ENCODE measurements at regions not wholly inside any gene's neighbourhood (a gene's known extent, or its start where the extent isn't known, plus 50 kb on each side); places are given as distances from the start of the nearest gene placed in this dataset.
"Not testable (repeated sequence)": the region's sequence is repeated elsewhere in the genome, so short reads cannot be mapped to it uniquely, and the experiment has no call there.

- DNase-seq = no peak
Observed at GRCh38 chr5:164217464-164217863, 712.0 kb downstream of the MAT2B start.

DNA sequence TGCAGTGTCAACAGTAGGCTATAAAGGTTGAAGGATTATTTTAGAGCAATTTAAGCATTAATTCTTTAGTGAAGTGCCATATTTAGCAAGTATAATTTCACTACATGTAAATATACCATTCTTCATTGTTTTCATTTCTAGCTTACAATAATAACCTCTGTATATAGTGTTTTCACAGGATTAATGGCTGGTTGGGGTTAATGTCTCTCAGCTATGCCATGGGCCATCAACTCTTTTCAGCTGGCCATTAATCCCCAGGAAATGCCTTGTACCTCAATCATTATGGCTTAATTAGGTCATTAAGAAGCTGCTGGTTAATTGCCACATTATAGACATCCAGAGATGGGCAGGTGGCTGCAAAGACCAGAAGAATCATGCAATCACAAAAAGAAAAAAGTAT is 715.1 kb downstream of the MAT2B start:
- no peak for DNase-seq

DNA sequence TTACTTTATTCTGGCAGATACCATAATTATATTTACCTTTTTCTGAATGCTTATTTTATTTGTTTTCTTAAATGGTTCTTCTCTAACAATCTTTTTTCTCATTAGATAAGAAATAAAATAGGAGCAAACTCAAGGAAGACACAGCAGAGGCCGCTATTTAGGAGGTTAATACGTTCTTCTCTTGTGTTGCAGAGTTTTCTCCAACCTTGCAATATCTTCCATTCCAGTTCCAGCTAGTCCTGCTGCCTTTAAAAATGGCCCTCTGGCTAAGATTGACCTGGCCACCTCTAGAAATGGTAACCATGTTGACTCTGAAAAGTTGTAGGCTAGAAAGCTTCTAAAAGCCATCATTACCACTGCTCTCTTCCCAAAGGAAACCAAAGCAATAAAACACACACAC is 718.8 kb downstream of the MAT2B start:
- no peak for DNase-seq

- no peak for DNase-seq
Observed at GRCh38 chr5:164224772-164225171, 719.4 kb downstream of the MAT2B start.

- no peak for DNase-seq
Observed at GRCh38 chr5:164230341-164230740, 724.9 kb downstream of the MAT2B start.

- DNase-seq = no peak
Observed at GRCh38 chr5:164233791-164234190, 728.4 kb downstream of the MAT2B start.

GRCh38 chr5:164234321-164234720 is 728.9 kb downstream of the MAT2B start:
- DNase-seq = no peak

GRCh38 chr5:164235300-164235891 is 730.0 kb downstream of the MAT2B start:
- no peak for DNase-seq

DNA sequence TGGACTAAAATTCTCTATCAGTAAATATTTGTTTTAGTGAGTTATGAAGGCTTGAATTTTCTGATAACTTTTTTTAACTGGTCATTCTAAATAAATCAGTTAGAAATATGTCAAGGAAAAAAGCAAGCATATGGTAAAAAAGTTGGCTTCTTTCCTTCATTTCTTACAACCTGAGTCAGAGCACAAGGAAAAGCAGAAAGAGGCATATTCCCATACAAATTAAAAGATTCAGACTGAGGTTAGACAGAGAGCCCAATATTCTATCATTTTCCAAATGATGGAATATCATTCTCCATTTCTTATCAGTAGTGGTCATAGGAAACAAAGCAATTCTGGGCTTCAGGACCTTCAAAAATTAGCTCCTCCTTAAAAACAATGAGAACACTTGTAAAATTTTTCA is 732.1 kb downstream of the MAT2B start:
- DNase-seq = no peak

DNA sequence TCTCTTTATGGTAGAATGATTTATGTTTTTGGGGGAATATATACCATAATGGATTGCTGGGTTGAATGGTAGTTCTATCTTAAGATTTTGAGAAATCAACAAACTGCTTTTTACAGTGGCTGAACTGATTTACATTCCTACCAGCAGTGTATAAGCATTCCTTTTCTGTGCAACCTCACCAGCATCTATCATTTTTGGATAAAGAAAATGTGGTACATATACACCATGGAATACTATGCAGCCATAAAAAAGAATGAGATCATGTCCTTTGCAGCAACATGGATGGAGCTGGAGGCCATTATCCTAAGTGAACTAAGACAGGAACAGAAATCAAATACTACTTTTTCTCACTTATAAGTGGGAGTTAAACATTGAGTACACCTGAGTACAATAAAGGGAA is 746.4 kb downstream of the MAT2B start:
- DNase-seq = not testable (repeated sequence)

- no peak for DNase-seq
Observed at GRCh38 chr5:164253764-164254163, 748.3 kb downstream of the MAT2B start.

DNA sequence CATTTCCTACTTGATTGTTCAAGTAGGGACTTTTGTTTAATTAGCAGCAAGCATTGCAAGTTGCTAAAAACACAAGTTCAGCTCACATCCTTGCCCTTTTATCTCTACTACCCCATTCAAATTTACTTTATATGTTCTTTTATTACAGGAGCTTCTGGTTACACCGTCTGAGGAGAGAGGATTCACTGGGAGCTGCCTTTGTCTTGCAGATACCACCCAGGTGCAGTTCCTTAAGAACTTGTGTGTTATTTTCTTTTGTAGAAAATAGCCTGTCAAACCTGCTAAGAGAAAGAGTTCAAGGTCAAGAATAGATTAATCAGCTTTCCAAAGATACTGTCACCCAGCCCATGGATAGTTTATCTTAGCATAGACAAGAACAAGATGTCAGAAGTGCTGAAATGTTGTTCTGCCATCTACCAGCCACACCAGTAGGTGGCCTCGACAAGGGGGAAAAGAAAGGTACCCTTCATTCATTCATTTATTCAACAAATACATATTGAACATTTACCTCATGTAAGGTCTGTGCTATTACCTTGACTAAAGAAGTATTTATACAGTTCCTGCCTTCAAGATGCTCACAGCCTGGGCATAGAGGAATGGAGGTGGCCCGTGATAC is 750.3 kb downstream of the MAT2B start:
- no peak for DNase-seq

GRCh38 chr5:164256351-164256750 is 750.9 kb downstream of the MAT2B start:
- no peak for DNase-seq

DNA sequence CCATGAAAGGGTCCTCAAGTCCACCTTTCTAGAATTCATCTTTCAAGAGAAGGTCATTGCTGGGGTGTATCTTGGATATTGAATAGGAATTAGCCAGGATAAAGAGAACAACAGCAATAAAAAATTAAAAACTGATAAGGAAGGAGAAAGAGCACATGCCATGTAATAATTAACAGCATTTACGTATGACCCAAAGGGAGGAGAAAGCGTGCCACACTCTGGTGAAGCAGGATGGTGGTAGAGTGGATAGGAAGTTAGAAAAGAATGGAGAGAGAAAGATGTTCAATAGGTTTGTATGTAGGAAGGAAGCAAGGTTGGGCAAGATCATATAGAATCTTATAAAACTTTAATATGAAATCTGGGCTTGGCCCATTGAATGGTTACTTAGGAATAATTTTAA is 751.5 kb downstream of the MAT2B start:
- DNase-seq = no peak

DNA sequence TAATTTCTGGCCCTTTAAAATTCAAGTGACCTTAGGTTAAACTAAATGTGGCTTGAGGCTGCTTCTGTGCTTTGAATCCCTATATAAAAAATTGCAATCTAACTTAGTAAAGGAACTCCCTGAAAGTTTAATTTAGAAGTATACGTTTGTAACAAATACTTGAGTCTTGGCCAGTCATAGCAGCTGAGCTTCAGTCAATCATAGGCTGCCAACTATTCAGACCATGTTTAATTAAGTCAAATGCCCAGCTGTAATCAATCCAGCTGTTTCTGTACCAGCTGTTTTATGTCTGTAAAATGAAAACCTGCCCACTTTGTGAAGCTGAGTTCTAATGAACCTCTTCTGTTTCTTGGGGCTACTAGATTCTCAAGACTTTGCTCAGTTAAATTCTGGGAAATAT is 760.1 kb downstream of the MAT2B start:
- no peak for DNase-seq

GRCh38 chr5:164266571-164266970 is 761.2 kb downstream of the MAT2B start:
- DNase-seq = no peak

DNA sequence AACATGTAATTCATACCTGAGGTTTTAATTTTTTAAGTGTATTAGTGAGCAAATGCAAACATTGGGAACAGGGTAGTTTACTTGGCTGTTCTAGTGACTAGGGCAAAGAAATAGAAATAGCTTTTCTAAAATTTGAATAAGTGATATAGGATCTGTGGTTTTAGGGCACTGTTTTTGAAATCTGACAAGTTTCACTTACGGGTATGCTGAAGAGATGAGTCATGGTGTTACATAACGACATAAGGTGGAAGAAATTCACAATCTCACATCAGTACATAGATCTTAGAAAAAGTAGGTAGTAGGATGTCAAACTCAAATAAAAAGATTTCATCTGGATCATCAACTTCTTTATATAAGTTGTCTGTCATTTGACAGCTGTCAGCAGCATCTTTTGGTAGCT is 772.3 kb downstream of the MAT2B start:
- no peak for DNase-seq

GRCh38 chr5:164289526-164289925 is 784.1 kb downstream of the MAT2B start:
- no peak for DNase-seq

DNA sequence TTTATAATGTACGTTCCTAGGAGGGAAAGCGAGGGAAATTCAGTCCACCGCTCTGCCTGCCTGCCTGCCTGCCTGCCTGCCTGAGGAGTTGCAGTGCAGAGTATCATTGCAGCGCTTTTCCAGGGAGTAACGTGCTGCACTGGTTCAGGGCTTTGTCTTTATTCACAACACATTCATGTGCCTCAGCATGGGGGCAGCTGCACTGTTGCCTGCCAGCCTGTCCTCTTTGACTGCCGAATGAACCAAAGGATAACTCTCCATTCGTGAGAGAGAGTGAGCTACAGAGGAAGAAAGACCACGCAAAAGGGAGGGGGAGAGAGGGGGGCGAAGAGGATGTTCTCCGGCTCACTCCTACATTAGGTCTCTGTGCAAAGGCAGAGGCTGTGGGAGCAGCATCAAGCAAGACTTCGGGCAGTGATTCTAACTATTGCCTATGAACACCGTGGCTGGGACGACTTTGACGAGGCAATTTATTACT is 791.2 kb downstream of the MAT2B start:
- no peak for DNase-seq

- no peak for DNase-seq
Observed at GRCh38 chr5:164298165-164298564, 792.7 kb downstream of the MAT2B start.

DNA sequence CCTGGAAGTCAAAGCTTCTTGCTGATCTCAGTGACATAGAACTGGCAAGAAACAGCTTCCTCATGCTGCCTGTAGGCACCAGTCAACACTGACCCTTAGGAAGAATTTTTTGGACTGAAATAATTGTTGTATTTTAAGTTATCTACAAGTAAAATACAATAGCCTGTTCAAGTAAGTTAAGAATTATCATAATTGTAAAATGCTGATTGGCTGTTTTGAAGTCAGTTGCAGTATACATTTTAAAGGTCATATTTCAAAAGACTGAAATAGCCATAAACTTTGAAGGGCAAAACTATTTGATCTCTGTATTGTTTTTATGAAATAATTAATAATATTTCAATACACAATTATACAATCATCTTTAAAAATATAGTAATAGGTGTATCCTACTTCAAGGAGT is 794.9 kb downstream of the MAT2B start:
- DNase-seq = no peak

- DNase-seq = no peak
Observed at GRCh38 chr5:164301136-164301535, 795.7 kb downstream of the MAT2B start.

DNA sequence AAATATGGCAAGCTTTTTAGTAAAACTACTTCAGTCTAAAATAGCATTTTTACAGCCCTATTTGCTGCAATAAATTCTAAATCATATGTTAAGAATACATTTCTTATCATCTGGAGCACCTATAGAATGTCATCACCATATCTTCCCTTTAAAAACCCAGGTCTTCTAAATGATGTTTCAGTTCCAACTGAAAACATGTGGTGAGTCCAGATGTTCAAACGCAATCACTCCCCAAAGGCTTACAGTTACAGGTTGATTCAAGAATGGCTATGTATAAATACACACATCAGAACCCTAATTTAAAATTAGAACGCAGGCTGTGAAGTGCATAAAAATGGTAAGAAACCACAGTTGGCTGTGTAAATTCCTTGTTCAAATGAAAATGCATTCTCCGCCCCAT is 796.3 kb downstream of the MAT2B start:
- DNase-seq = no peak

GRCh38 chr5:164302533-164303235 is 797.3 kb downstream of the MAT2B start:
- DNase-seq = no peak
